IPS DF 6.9 (cell line): ENCODE measurements at regions not wholly inside any gene's neighbourhood (a gene's known extent, or its start where the extent isn't known, plus 50 kb on each side); places are given as distances from the start of the nearest gene placed in this dataset.
"Not testable (repeated sequence)": the region's sequence is repeated elsewhere in the genome, so short reads cannot be mapped to it uniquely, and the experiment has no call there.

ENCODE experiments used
- DNase-seq: peaks from one replicate; pipeline ENCODE4 v3.0.0-alpha.2; 2013; ENCODE audit warnings: low read depth, low spot score
- H3K27ac ChIP-seq: one replicate; pipeline ENCODE4 v1.5.1; 2013; ENCODE audit warnings: low read length, control low read depth
- H3K27me3 ChIP-seq: 2 replicates; pipeline ENCODE4 v1.6.1; 2013; ENCODE audit warnings: mild to moderate bottlenecking, low read length; ENCODE audit not compliant: control insufficient read depth, insufficient read depth
- H3K36me3 ChIP-seq: 2 replicates; pipeline ENCODE4 v1.6.1; 2013; ENCODE audit warnings: low read length; ENCODE audit not compliant: control insufficient read depth, insufficient read depth
- H3K4me1 ChIP-seq: 2 replicates; pipeline ENCODE4 v1.6.1; 2013; ENCODE audit warnings: low read length; ENCODE audit not compliant: control insufficient read depth, insufficient read depth
- H3K4me3 ChIP-seq: 2 replicates; pipeline ENCODE4 v1.5.1; 2013; ENCODE audit warnings: mild to moderate bottlenecking, low read length
- H3K9me3 ChIP-seq: 2 replicates; pipeline ENCODE4 v1.6.1; 2013; ENCODE audit warnings: low read length, inconsistent platforms; ENCODE audit not compliant: control insufficient read depth, insufficient read depth
- WGBS: extraction: QIAGEN DNeasy Blood & Tissue Kit; methylation state at CpG from one replicate; pipeline ENCODE4 v1.1.7; 2013; ENCODE audit warnings: mixed read lengths, missing lambda C conversion rate; ENCODE audit not compliant: insufficient read length, insufficient coverage; 5-methylcytosine and 5-hydroxymethylcytosine counted together

GRCh38 chr14:105662592-105662991, 136.2 kb downstream of the TMEM121 start:
- no CpG with 5 or more reads among the region's 12 CpGs for WGBS
- H3K4me3 ChIP-seq, H3K27me3 ChIP-seq, H3K27ac ChIP-seq, DNase-seq, H3K4me1 ChIP-seq, H3K36me3 ChIP-seq: not testable (repeated sequence)
- peaks cover 13% of the 10 kb centered on the region for H3K9me3 ChIP-seq

- H3K36me3 ChIP-seq, H3K4me3 ChIP-seq, DNase-seq, H3K4me1 ChIP-seq, H3K27ac ChIP-seq, H3K27me3 ChIP-seq: not testable (repeated sequence)
- peaks cover 11% of the 10 kb centered on the region for H3K9me3 ChIP-seq
- WGBS = no CpG with 5 or more reads among the region's 23 CpGs
Observed at GRCh38 chr14:105663323-105663722, 136.9 kb downstream of the TMEM121 start.

- not testable (repeated sequence) for H3K27me3 ChIP-seq, H3K4me1 ChIP-seq, H3K4me3 ChIP-seq, H3K36me3 ChIP-seq, DNase-seq, H3K27ac ChIP-seq
- H3K9me3 ChIP-seq = peaks cover 11% of the 10 kb centered on the region
- WGBS = no CpG with 5 or more reads among the region's 27 CpGs
Observed at GRCh38 chr14:105663818-105664596, 137.6 kb downstream of the TMEM121 start.

GRCh38 chr14:105664691-105665090, 138.3 kb downstream of the TMEM121 start:
- H3K27ac ChIP-seq = no peak overlapping the region
- DNase-seq = no peak
- H3K4me3 ChIP-seq = no peak overlapping the region
- H3K9me3 ChIP-seq = peaks cover 11% of the 10 kb centered on the region
- H3K36me3 ChIP-seq = no peaks in the 10 kb centered on the region
- no CpG with 5 or more reads among the region's 4 CpGs for WGBS
- H3K27me3 ChIP-seq = no peaks in the 10 kb centered on the region
- no peaks in the 10 kb centered on the region for H3K4me1 ChIP-seq

GRCh38 chr14:105665247-105665950, 139.0 kb downstream of the TMEM121 start:
- peaks cover 9% of the 10 kb centered on the region for H3K9me3 ChIP-seq
- no peak for DNase-seq

GRCh38 chr14:105665951-105666277, 139.5 kb downstream of the TMEM121 start:
- DNase-seq = no peak
- no CpG with 5 or more reads among the region's 6 CpGs for WGBS
- no peak overlapping the region for H3K27ac ChIP-seq
- no peaks in the 10 kb centered on the region for H3K4me1 ChIP-seq
- peaks cover 9% of the 10 kb centered on the region for H3K9me3 ChIP-seq
- H3K27me3 ChIP-seq = no peaks in the 10 kb centered on the region
- no peaks in the 10 kb centered on the region for H3K36me3 ChIP-seq
- H3K4me3 ChIP-seq = no peak overlapping the region

More at GRCh38 chr14:105665247-105665950, 139.0 kb downstream of the TMEM121 start:
- Histone ChIP-seq H3K27me3 (no peaks in the 10 kb centered on the region), H3K4me3 (no peak overlapping the region), H3K4me1 (no peaks in the 10 kb centered on the region), H3K36me3 (no peaks in the 10 kb centered on the region), H3K27ac (no peak overlapping the region)
- no CpG with 5 or more reads among the region's 9 CpGs for WGBS

GRCh38 chr14:105666420-105666819, 140.0 kb downstream of the TMEM121 start:
- Histone ChIP-seq H3K9me3 (peaks cover 9% of the 10 kb centered on the region), H3K4me1 (no peaks in the 10 kb centered on the region), H3K27me3 (no peaks in the 10 kb centered on the region), H3K4me3 (no peak overlapping the region), H3K36me3 (no peaks in the 10 kb centered on the region), H3K27ac (no peak overlapping the region)
- no CpG with 5 or more reads among the region's 6 CpGs for WGBS
- no peak for DNase-seq

- not testable (repeated sequence) for H3K36me3 ChIP-seq, H3K9me3 ChIP-seq, H3K27me3 ChIP-seq, DNase-seq, H3K27ac ChIP-seq, H3K4me1 ChIP-seq, H3K4me3 ChIP-seq
- no CpG with 5 or more reads among the region's 29 CpGs for WGBS
Observed at GRCh38 chr14:105666991-105667662, 140.7 kb downstream of the TMEM121 start.

GRCh38 chr14:105667663-105668020, 141.3 kb downstream of the TMEM121 start:
- not testable (repeated sequence) for H3K27ac ChIP-seq, H3K36me3 ChIP-seq, H3K4me1 ChIP-seq, H3K9me3 ChIP-seq, H3K4me3 ChIP-seq, DNase-seq, H3K27me3 ChIP-seq
- WGBS = no CpG with 5 or more reads among the region's 13 CpGs

GRCh38 chr14:105668021-105668420, 141.6 kb downstream of the TMEM121 start:
- H3K4me3 ChIP-seq, H3K36me3 ChIP-seq, DNase-seq, H3K27me3 ChIP-seq, H3K27ac ChIP-seq, H3K4me1 ChIP-seq, H3K9me3 ChIP-seq: not testable (repeated sequence)
- WGBS = no CpG with 5 or more reads among the region's 22 CpGs
